Skeletal muscle tissue (tissue), 3 donors: ENCODE measurements at regions not wholly inside any gene's neighbourhood (a gene's known extent, or its start where the extent isn't known, plus 50 kb on each side); places are given as distances from the start of the nearest gene placed in this dataset.

ENCODE experiments used
- H3K27ac ChIP-seq: one replicate; pipeline ENCODE4 v1.7.0; 2013; ENCODE audit warnings: mild to moderate bottlenecking, low read depth, low read length, inconsistent platforms
- H3K27me3 ChIP-seq, 3 donors: one replicate each; pipeline ENCODE4 v1.7.0; 2013; ENCODE audit warnings: low read length in 3 of 3; ENCODE audit not compliant: control insufficient read depth in 3 of 3, insufficient read depth in 3 of 3
- H3K36me3 ChIP-seq, 3 donors: one replicate each; pipeline ENCODE4 v1.7.0; 2013; ENCODE audit warnings: low read length in 3 of 3; ENCODE audit not compliant: control insufficient read depth in 3 of 3, insufficient read depth in 3 of 3
- H3K4me1 ChIP-seq, 3 donors: one replicate each; pipeline ENCODE4 v1.7.0; 2013; ENCODE audit warnings: low read length in 3 of 3, mild to moderate bottlenecking in 3 of 3; ENCODE audit not compliant: control insufficient read depth in 3 of 3, insufficient read depth in 3 of 3
- H3K4me3 ChIP-seq, 3 donors: one replicate each; pipeline ENCODE4 v1.7.0; 2013; ENCODE audit warnings: low read length in 3 of 3
- H3K9ac ChIP-seq, 3 donors: one replicate each; pipeline ENCODE4 v1.7.0; 2013; ENCODE audit warnings: low read length in 3 of 3, mild to moderate bottlenecking in 3 of 3, moderate library complexity in 2 of 3, low read depth in 1 of 3
- H3K9me3 ChIP-seq, 3 donors: one replicate each; pipeline ENCODE4 v1.7.0; 2013; ENCODE audit warnings: low read length in 3 of 3; ENCODE audit not compliant: control insufficient read depth in 3 of 3
- donor health status: Osteomylitis.

DNA sequence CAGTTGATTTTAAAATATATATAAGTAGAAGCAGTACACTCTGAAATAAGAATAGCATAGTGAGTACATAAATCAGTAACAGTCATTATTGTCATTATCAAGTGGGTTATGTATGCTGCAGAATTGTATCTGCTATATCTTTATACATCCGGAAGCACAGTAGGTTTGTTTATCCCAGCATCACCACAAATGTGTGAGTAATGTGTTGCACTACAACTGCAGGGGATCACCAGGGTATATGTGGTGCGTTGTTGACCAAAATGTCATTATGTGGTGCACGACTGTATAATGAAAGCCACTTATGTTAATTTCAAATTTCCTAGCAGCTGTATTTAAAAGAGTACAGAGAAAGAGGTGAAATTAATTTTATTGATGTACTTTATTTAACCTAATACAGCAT, 87.7 kb upstream of the GADD45A start:
- no peak overlapping the region for H3K9ac ChIP-seq
- H3K9me3 ChIP-seq: no peaks in the 10 kb centered on the region
- no peak overlapping the region for H3K4me3 ChIP-seq
- H3K36me3 ChIP-seq: no peaks in the 10 kb centered on the region
- no peak overlapping the region for H3K27ac ChIP-seq
- H3K4me1 ChIP-seq: no peaks in the 10 kb centered on the region
- H3K27me3 ChIP-seq: no peaks in the 10 kb centered on the region

DNA sequence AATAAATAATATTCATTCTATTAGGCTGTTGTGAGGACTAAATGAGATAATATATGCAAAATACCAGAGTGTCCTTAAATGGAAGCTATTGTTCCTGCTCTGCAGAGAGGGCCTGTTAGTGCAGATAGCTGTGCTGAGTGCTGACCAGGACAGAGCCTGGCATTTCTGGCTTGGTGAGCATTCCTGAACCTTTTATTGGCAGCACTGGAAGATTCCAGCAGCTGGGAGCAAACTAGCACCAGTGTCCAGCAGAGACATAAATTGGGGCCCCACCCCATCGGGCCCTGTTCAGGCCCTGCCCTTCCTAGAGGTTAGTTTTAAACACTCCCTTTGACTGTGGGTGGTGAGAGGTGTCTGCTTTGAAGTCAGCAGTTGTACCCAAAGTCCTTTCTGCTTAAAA, 85.9 kb upstream of the GADD45A start:
- Histone ChIP-seq H3K27me3 (no peaks in the 10 kb centered on the region), H3K27ac (no peak overlapping the region), H3K36me3 (no peaks in the 10 kb centered on the region), H3K9me3 (no peaks in the 10 kb centered on the region), H3K4me1 (no peaks in the 10 kb centered on the region), H3K9ac (no peak overlapping the region), H3K4me3 (no peak overlapping the region)

DNA sequence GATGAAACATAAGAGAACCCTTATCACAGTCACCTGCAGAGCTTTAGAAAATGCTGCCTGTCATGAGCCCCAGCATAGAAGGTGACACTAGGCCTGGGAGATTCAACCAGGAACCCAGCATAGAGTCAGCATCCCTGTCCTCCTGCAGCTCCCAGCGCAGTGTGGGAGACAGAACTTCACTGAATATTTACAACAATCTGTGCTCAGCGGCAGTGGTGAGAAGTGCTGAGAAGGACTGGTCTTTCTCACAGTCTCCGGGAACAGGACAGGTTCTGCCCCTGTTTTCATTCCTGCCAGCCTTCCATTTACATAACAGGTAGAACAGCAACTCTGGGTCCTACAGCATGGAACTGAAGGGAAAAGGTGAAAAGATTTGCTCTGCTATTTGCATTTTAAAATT, 83.5 kb upstream of the GADD45A start:
- Histone ChIP-seq H3K9ac (no peak overlapping the region), H3K4me3 (no peak overlapping the region), H3K36me3 (no peaks in the 10 kb centered on the region), H3K27me3 (no peaks in the 10 kb centered on the region), H3K9me3 (no peaks in the 10 kb centered on the region), H3K27ac (no peak overlapping the region), H3K4me1 (no peaks in the 10 kb centered on the region)

DNA sequence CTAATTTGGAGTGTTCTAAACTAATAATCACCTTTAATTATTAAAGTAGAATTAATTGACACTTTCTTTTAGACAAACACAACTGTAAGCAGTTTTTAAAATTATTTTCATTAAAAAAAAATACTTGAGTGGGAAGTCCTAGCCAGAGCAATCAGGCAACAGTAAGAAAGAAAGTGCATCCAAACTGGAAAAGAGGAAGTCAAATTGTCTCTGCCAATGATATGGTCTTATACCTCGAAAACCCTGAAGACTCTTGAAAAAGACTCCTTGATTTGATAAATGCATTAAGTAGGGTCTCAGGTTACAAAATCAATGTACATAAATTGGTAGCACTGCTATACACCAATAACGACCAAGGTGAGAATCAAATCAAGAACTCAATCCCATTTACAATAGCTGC, 83.0 kb upstream of the GADD45A start:
- Histone ChIP-seq H3K4me3 (no peak overlapping the region), H3K27me3 (no peaks in the 10 kb centered on the region), H3K9me3 (no peaks in the 10 kb centered on the region), H3K36me3 (no peaks in the 10 kb centered on the region), H3K9ac (no peak overlapping the region), H3K4me1 (no peaks in the 10 kb centered on the region), H3K27ac (no peak overlapping the region)

DNA sequence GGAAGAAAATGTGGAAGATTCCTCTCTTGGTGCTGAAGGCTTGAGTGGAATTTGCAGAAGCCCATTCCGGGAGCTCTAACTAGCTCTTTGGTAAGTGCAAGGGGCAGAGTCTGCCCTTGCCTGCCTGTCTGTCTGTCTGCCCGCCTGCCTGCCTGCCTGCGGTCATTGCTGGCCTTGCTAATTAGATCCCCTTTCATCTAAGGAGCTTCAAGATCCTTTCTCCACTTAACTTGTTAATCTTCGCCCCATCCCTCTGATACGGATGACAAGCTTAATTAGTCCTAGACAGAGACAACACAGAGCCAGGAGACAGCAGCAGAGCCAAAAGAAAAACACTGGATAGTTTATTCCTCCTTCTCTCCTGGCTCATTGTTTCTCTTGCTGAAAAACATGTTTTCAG, 80.2 kb upstream of the GADD45A start:
- H3K9me3 ChIP-seq: no peaks in the 10 kb centered on the region
- no peak overlapping the region for H3K27ac ChIP-seq
- no peak overlapping the region for H3K4me3 ChIP-seq
- H3K36me3 ChIP-seq: no peaks in the 10 kb centered on the region
- H3K27me3 ChIP-seq: no peaks in the 10 kb centered on the region
- no peak overlapping the region for H3K9ac ChIP-seq
- H3K4me1 ChIP-seq: no peaks in the 10 kb centered on the region

DNA sequence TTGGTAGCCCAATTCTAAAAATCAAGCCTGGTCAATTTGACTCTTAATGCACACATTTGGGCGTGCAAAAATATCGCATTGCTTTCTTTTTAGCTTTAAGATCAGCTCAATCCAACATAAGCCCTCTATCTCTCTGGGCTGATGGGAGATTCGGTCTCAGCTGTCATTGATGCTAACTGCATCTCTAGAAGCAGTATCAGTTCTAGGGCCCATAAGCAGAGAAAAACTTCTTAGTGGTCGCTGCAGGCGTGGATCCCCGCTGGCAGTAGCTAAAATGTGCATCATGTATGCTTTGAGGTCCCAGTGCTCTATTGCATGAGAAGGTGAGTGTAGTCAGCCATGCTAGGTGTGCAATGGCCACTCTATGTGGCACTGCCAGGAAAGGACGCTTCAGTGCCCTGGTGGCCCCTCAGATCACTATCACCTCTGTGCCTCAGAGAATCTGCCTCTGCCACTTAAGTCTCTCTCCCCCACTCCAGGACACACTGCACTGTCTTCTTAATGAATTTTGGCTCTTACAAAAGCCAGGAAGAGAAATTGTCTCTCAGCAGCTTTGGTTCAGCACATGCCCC, 79.7 kb upstream of the GADD45A start:
- H3K4me3 ChIP-seq: no peak overlapping the region
- no peaks in the 10 kb centered on the region for H3K9me3 ChIP-seq
- H3K4me1 ChIP-seq: no peaks in the 10 kb centered on the region
- H3K9ac ChIP-seq: no peak overlapping the region
- H3K27me3 ChIP-seq: no peaks in the 10 kb centered on the region
- H3K27ac ChIP-seq: no peak overlapping the region
- no peaks in the 10 kb centered on the region for H3K36me3 ChIP-seq

DNA sequence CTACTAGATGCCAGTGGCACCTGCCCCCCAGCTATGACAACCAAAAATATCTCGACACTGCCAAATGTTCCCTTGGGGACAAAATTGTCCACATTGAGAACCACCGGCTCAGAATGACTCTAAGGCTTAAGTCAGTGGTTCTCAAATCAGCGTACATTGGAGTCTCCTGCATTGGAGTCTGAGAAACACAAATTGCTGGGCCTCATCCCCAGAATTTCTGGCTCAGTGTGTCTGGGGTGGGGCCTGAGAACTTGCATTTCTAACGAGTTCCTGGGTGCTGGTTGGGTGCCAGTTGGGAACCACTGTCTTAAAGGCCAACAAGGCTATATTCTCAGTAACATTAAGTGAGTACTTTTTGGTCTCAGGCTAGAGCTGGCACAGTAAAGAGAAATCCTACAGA, 77.7 kb upstream of the GADD45A start:
- Histone ChIP-seq H3K27me3 (no peaks in the 10 kb centered on the region), H3K9ac (no peak overlapping the region), H3K9me3 (no peaks in the 10 kb centered on the region), H3K4me3 (no peak overlapping the region), H3K27ac (no peak overlapping the region), H3K36me3 (no peaks in the 10 kb centered on the region), H3K4me1 (peaks cover 0 to 4% (median 0%) of the 10 kb centered on the region in 3 donors)

DNA sequence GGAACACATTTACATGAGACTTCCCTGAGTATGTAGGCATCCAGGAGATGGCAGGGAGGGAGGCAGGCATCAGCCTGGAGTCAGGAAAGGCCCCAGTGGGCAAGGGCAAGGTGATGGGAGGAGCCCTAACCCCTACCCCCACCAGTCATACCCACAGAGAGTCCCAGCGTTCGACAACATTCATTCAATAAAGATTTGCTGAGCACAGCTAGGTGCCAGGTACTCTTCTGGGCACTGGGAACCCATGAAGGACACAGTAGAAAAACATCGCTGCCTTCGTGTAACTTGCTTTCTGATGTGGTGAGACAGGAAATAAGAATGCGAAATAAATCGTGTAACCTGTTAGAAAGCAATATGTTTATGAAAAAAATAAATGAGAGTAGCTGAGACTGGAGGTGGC, 77.3 kb upstream of the GADD45A start:
- H3K27ac ChIP-seq: no peak overlapping the region
- H3K9me3 ChIP-seq: no peaks in the 10 kb centered on the region
- H3K9ac ChIP-seq: no peak overlapping the region
- H3K36me3 ChIP-seq: no peaks in the 10 kb centered on the region
- H3K4me3 ChIP-seq: no peak overlapping the region
- H3K27me3 ChIP-seq: no peaks in the 10 kb centered on the region
- H3K4me1 ChIP-seq: peaks cover 0 to 4% (median 2%) of the 10 kb centered on the region in 3 donors

DNA sequence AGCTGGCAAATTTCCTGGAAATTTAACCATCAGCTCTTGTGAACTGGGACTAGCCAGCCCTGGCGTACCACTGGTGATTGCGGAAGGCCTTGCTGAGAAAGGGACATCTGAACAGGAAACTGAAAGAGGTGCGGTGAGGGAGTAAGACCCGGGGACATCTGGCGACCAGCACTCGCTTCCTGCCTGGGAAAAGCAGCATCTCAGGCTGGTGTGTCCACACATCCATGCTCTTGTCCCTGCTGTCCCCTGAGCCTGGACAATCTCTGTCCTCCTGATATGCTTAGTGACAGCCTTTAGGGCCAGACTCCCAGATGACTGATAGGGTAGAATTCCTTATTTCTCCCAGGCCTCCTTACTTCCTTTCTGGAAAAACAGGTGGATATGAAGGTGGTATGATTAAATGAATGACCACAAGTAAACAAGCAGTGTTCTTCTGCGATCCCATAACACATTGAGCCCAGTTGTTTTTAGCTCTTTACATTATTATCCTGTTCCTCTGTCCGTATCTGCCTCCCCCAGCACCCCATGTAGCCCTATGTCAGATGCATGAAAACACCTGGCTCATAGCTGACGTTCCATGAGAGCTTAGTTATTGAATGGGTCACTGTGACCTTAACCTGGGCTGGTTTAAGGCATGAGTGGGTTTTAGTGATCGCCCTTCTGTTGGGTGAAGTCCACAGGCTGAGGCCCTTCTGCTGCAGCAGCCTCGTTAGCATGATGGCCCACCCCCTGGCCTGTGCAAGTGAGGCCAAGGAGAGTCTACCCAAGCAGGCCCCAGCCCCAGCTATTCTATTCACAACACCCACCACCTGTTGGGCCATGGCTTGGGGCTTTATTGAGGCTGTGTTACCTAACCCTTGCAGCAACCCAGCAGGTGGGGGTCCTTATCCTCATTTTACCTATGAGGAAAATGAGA, 76.1 kb upstream of the GADD45A start:
- H3K4me3 ChIP-seq: no peak overlapping the region
- peaks cover 3 to 10% (median 6%) of the 10 kb centered on the region in 3 donors for H3K4me1 ChIP-seq
- no peaks in the 10 kb centered on the region for H3K36me3 ChIP-seq
- no peaks in the 10 kb centered on the region for H3K9me3 ChIP-seq
- no peaks in the 10 kb centered on the region for H3K27me3 ChIP-seq
- H3K9ac ChIP-seq: no peak overlapping the region
- H3K27ac ChIP-seq: no peak overlapping the region

DNA sequence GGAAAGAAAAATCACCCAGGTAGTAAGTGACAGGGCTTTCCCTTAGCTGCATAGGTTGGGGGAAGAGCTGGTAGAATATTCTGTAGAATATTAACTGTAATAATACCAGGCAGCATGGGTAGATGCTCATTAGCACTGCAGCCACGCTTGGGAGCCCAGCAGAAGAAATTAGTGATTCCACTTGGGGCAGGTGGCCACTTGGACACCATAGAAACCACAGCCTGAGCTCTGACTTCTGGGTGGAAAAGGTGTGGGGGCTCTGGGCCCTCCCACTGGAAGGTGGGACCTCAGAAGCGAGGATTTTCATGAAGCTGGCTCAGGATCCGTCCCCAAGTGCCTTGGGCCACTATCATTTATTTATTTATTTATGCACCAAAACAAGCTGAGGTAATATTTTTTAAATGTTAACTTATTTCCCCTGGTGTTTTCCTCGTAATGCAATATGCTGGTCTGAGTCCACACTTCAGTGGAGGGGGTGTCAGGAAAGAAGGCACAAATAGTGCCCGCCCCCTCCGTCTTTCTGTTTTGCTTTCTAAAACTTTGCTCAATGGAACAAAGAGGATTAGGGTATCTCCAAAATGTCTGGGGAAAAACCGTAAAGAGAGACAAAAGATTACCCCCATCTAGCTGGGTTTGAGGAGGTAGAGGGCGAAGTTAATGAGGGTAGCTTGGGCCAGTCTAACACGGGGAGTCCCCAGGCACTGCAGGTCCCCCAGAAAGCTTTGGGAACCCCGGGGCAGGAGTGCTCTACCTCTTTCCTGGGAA, 75.2 kb upstream of the GADD45A start:
- Histone ChIP-seq H3K27ac (no peak overlapping the region), H3K9ac (no peak overlapping the region), H3K27me3 (no peaks in the 10 kb centered on the region), H3K36me3 (no peaks in the 10 kb centered on the region), H3K9me3 (no peaks in the 10 kb centered on the region), H3K4me1 (peaks cover 3 to 15% (median 6%) of the 10 kb centered on the region in 3 donors), H3K4me3 (no peak overlapping the region)
